HepG2 (cell line): ENCODE measurements at regions not wholly inside any gene's neighbourhood (a gene's known extent, or its start where the extent isn't known, plus 50 kb on each side); places are given as distances from the start of the nearest gene placed in this dataset.

Experiments used
- ATAC-seq: fragments of 200-7000 bp; cut with Tn5 transposase; 3 replicates; pipeline ENCODE4 v1.9.1; 2020; ENCODE audit warnings: mild to moderate bottlenecking, moderate library complexity
- BruUV-seq: library from RNA; stranded (reverse); fragments of 400-500 nt; replicated peaks from 2 replicates; lab custom pipeline; 2021; lab: Mats Ljungman, UMichigan
- CTCF ChIA-PET: fragments of 300-600 bp; formaldehyde crosslinking; extraction: SDS; loops from one replicate; lab custom pipeline; 2021; ENCODE audit warnings: low total read pairs, inconsistent platforms, low intra/inter-chr PET ratio; lab: Yijun Ruan, JAX
- POLR2A ChIA-PET: fragments of 350-600 bp; sonication (Branson Sonifier 250); formaldehyde crosslinking; loops from one replicate; lab custom pipeline; 2020; ENCODE audit warnings: antibody characterized with exemption, inconsistent platforms; lab: Yijun Ruan, JAX
- DNase-seq: peaks from one replicate; pipeline ENCODE4 v3.0.0-alpha.2; 2015; ENCODE audit warnings: low spot score
- FAIRE-seq: peaks from 3 replicates; lab custom pipeline; 2011; peaks lifted over from hg19 to GRCh38; lab: Jason Lieb, UNC
- H2AFZ ChIP-seq: one replicate; pipeline ENCODE4 v1.6.1; 2011; ENCODE audit warnings: low read length, inconsistent platforms
- H3K27ac ChIP-seq: fragments of 300-600 bp; 3 replicates; pipeline ENCODE4 v1.8.0; 2011; ENCODE audit warnings: mixed run types, mild to moderate bottlenecking, mixed read lengths, low read length, inconsistent platforms; ENCODE audit not compliant: insufficient read depth; ENCODE audit errors: extremely low read length
- H3K27me3 ChIP-seq, 2 experiments: fragments of 200-600 bp in 1 of 2; 2 replicates in 1 of 2; 3 replicates in 1 of 2; pipeline versions ENCODE4 v1.6.0 to v1.8.0; 2011; ENCODE audit warnings: low read length in 2 of 2, mild to moderate bottlenecking in 2 of 2, moderate library complexity in 2 of 2, inconsistent platforms in 1 of 2; ENCODE audit not compliant: insufficient read depth in 2 of 2, control insufficient read depth in 1 of 2
- H3K36me3 ChIP-seq, 2 experiments: fragments of 200-600 bp in 1 of 2; replicated peaks in 1 of 2; 2 replicates in 1 of 2; 3 replicates in 1 of 2; pipeline versions ENCODE4 v1.5.1 to v1.8.0; 2011; ENCODE audit warnings: low read length in 2 of 2, inconsistent platforms in 1 of 2; ENCODE audit not compliant: insufficient read depth in 2 of 2, control insufficient read depth in 1 of 2
- H3K4me1 ChIP-seq: 2 replicates; pipeline ENCODE4 v1.5.1; 2012; ENCODE audit warnings: low read length, inconsistent platforms; ENCODE audit not compliant: insufficient read depth
- H3K4me2 ChIP-seq: 2 replicates; pipeline ENCODE4 v1.6.0; 2011; ENCODE audit warnings: low read depth, low read length, inconsistent platforms
- H3K4me3 ChIP-seq, 3 experiments: fragments of 200-600 bp in 1 of 3; sonication (generic), shearing (Covaris generic) in 1 of 3; replicated peaks in 1 of 3; 2 replicates each; pipeline ENCODE4 v1.5.1; 2011 to 2016; ENCODE audit warnings: low read length in 3 of 3, inconsistent platforms in 2 of 3, low read depth in 2 of 3, mild to moderate bottlenecking in 2 of 3, control low read depth in 1 of 3, mixed read lengths in 1 of 3; ENCODE audit not compliant: insufficient read depth in 1 of 3
- H3K79me2 ChIP-seq: one replicate; pipeline ENCODE4 v1.6.1; 2011; ENCODE audit warnings: low read length, inconsistent platforms; ENCODE audit not compliant: insufficient read depth
- H3K9ac ChIP-seq: 2 replicates; pipeline ENCODE4 v1.6.0; 2011; ENCODE audit warnings: mild to moderate bottlenecking, low read depth, low read length, inconsistent platforms; ENCODE audit not compliant: insufficient read depth
- H3K9me3 ChIP-seq: 2 replicates; pipeline ENCODE4 v1.5.1; 2012; ENCODE audit warnings: mild to moderate bottlenecking, low read length
- H4K20me1 ChIP-seq: 2 replicates; pipeline ENCODE4 v1.6.0; 2011; ENCODE audit warnings: inconsistent platforms, mild to moderate bottlenecking, low read length, moderate library complexity; ENCODE audit not compliant: insufficient read depth
- ARNT ChIP-seq: fragments of 450-650 bp; IDR thresholded peaks from 2 replicates; pipeline ENCODE4 v1.6.1; 2017
- CBFB ChIP-seq: sonication (generic); formaldehyde crosslinking; IDR thresholded peaks from 2 replicates; pipeline ENCODE4 v1.4.0; 2020; ENCODE audit warnings: missing genetic modification reagents
- FOXC1 ChIP-seq: sonication (generic); formaldehyde crosslinking; IDR thresholded peaks from 2 replicates; pipeline ENCODE4 v1.8.0; 2022; ENCODE audit warnings: mild to moderate bottlenecking, missing genetic modification reagents, borderline replicate concordance
- HDAC1 ChIP-seq: sonication (generic); formaldehyde crosslinking; IDR thresholded peaks from 2 replicates; pipeline ENCODE4 v1.5.1; 2020; ENCODE audit warnings: mild to moderate bottlenecking, missing genetic modification reagents
- KDM5B ChIP-seq: sonication (generic); formaldehyde crosslinking; IDR thresholded peaks from 2 replicates; pipeline ENCODE4 v1.4.0; 2020; ENCODE audit warnings: missing genetic modification reagents, mild to moderate bottlenecking, borderline replicate concordance
- MAFF ChIP-seq: IDR thresholded peaks from 2 replicates; pipeline ENCODE4 v1.6.1; 2011; ENCODE audit warnings: low read depth, low read length, improper control_type of control experiment
- PREB ChIP-seq: sonication (generic); formaldehyde crosslinking; IDR thresholded peaks from 2 replicates; pipeline ENCODE4 v1.4.0; 2020; ENCODE audit warnings: missing genetic modification reagents
- SPEN ChIP-seq: sonication (generic); formaldehyde crosslinking; IDR thresholded peaks from 2 replicates; pipeline ENCODE4 v1.5.1; 2020; ENCODE audit warnings: low read depth, mild to moderate bottlenecking, missing genetic modification reagents
- ZBTB21 ChIP-seq: sonication (generic); formaldehyde crosslinking; IDR thresholded peaks from 2 replicates; pipeline ENCODE4 v1.4.0; 2020; ENCODE audit warnings: missing genetic modification reagents
- ZNF263 ChIP-seq: sonication (generic); formaldehyde crosslinking; IDR thresholded peaks from 2 replicates; pipeline ENCODE4 v1.4.0; 2020; ENCODE audit warnings: missing genetic modification reagents
- ZNF501 ChIP-seq: sonication (generic); formaldehyde crosslinking; IDR thresholded peaks from 2 replicates; pipeline ENCODE4 v1.5.1; 2020; ENCODE audit warnings: mild to moderate bottlenecking, moderate library complexity, missing genetic modification reagents
- ZNF577 ChIP-seq: sonication (generic); formaldehyde crosslinking; IDR thresholded peaks from 2 replicates; pipeline ENCODE4 v1.4.0; 2020; ENCODE audit warnings: mild to moderate bottlenecking, low read depth, missing genetic modification reagents, borderline replicate concordance
- ZNF761 ChIP-seq: sonication (generic); formaldehyde crosslinking; conservative IDR thresholded peaks from 2 replicates; pipeline ENCODE4 v1.4.0; 2020; ENCODE audit warnings: mild to moderate bottlenecking, missing genetic modification reagents
- ZNF841 ChIP-seq: sonication (generic); formaldehyde crosslinking; IDR thresholded peaks from 2 replicates; pipeline ENCODE4 v1.8.1; 2023; ENCODE audit warnings: missing genetic modification reagents, borderline replicate concordance
- WGBS: methylation state at CpG from one replicate; pipeline ENCODE4 v1.1.6; 2017; ENCODE audit warnings: low lambda C conversion rate; 5-methylcytosine and 5-hydroxymethylcytosine counted together
- in situ Hi-C: cut with HindIII; loops from 2 replicates; pipeline ENCODE4 v1.10.0; 2017; ENCODE audit warnings: low pct_unique_long_range_greater_than_20kb; ENCODE audit not compliant: extremely low pct_ligation_motif_present
- intact Hi-C: fragments of 100-400 bp; cut with micrococcal nuclease; formaldehyde crosslinking; loops from one replicate; pipeline ENCODE4 v1.10.0; 2022; ENCODE audit not compliant: unreplicated experiment
- TF ChIP-seq, protein P1 (sequence below): sonication (generic); formaldehyde crosslinking; IDR thresholded peaks from 2 replicates; pipeline ENCODE4 v1.4.0; 2020; ENCODE audit warnings: mild to moderate bottlenecking, missing genetic modification reagents

DNA sequence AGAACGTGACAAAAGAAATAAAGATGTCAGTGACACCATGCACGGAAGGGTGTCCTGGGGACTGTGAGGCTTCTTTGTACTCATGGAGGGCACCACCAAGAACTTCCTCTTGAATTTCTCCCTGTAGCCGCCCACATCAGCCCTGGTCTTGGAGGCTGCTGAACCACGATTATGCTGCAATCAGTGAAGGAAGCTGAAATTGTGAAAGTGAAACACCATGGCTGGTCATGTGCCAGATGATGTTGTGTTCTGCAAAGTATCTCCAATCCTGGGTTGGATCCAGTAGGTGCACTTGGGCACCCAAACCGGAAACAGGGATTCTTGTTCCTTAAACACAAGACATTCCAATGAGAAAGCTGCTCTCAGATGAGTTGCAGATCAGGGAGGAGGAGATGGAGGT lies 104.4 kb upstream of the GOLGA6L6 start:
- Histone ChIP-seq H2AFZ (no peak overlapping the region), H3K27me3 (peaks cover 0 to 2% of the 10 kb centered on the region in 2 experiments; a peak in 1 of 5 replicates), H3K27ac (no peak overlapping the region), H3K4me1 (no peaks in the 10 kb centered on the region), H4K20me1 (no peaks in the 10 kb centered on the region), H3K79me2 (no peaks in the 10 kb centered on the region), H3K36me3 (no peaks in the 10 kb centered on the region), H3K4me3 (no peak overlapping the region), H3K9me3 (no peaks in the 10 kb centered on the region), H3K4me2 (no peak overlapping the region), H3K9ac (no peak overlapping the region)
- BruUV-seq = no TSS peak
- 0% methylated on average over 5 of the region's 5 CpGs for WGBS
- ChIA-PET CTCF (no interaction called here), POLR2A (no interaction called here)
- in situ Hi-C loops (no loop called here), intact Hi-C loops (no loop called here)
- ATAC-seq (no peak), DNase-seq (no peak), FAIRE-seq (no peak)
- TF ChIP-seq SPEN (CRISPR knock-in tag) = no peak
- no peak for TF ChIP-seq KDM5B (CRISPR knock-in tag)
- no peak for TF ChIP-seq ZNF841 (CRISPR knock-in tag)
- no peak for TF ChIP-seq PREB (CRISPR knock-in tag)
- no peak for TF ChIP-seq ZNF501
- TF ChIP-seq, protein P1, sequence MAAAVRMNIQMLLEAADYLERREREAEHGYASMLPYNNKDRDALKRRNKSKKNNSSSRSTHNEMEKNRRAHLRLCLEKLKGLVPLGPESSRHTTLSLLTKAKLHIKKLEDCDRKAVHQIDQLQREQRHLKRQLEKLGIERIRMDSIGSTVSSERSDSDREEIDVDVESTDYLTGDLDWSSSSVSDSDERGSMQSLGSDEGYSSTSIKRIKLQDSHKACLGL = no peak
- no peak for TF ChIP-seq ARNT
- no peak for TF ChIP-seq ZNF263 (CRISPR knock-in tag)
- no peak for TF ChIP-seq MAFF
- no peak for TF ChIP-seq HDAC1 (CRISPR knock-in tag)
- TF ChIP-seq FOXC1 = no peak
- TF ChIP-seq ZNF577 (CRISPR knock-in tag) = no peak
- no peak for TF ChIP-seq ZNF761 (CRISPR knock-in tag)
- TF ChIP-seq CBFB (CRISPR knock-in tag) = no peak
- no peak for TF ChIP-seq ZBTB21 (CRISPR knock-in tag)
